Sigmoid colon (tissue), 4 donors: ENCODE measurements at regions not wholly inside any gene's neighbourhood (a gene's known extent, or its start where the extent isn't known, plus 50 kb on each side); places are given as distances from the start of the nearest gene placed in this dataset.
"Not testable (repeated sequence)": the region's sequence is repeated elsewhere in the genome, so short reads cannot be mapped to it uniquely, and the experiment has no call there.

ENCODE experiments used
- EP300 ChIP-seq, 4 donors: sonication (generic); formaldehyde crosslinking; IDR thresholded peaks; one replicate each; pipeline ENCODE4 v1.6.1; 2017; ENCODE audit warnings: antibody characterized with exemption in 4 of 4
- TF ChIP-seq, protein P1 (sequence below), 4 experiments: fragments of 450-650 bp in 3 of 4; fragments of 200-600 bp in 1 of 4; IDR thresholded peaks; one replicate each; pipeline ENCODE4 v1.5.1; 2016 to 2019; ENCODE audit warnings: antibody characterized with exemption in 4 of 4, mild to moderate bottlenecking in 3 of 4, moderate library complexity in 2 of 4

DNA sequence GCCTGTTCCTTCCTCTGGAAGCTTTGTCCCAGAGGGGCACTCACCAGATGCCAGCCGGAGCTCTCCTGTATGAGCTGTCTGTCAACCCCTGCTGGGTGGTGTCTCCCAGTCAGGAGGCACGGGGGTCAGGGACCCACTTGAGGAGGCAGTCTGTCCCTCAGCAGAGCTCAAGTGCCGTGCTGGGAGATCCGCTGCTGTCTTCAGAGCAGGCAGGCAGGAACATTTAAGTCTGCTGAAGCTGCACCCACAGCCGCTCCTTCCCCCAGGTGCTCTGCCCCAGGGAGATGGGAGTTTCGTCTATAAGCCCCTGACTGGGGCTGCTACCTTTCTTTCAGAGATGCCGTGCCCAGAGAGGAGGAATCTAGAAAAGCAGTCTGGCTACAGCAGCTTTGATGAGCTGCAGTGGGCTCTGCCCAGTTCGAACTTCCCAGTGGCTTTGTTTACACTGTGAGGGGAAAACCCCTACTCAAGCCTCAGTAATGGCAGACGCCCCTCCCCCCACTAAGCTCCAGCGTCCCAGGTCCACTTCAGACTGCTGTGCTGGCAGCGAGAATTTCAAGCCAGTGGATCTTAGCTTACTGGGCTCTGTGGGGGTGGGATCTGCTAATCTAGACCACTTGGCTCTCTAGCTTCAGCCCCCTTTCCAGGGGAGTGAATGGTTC lies 61.5 kb upstream of the PRNP start:
- TF ChIP-seq, protein P1, sequence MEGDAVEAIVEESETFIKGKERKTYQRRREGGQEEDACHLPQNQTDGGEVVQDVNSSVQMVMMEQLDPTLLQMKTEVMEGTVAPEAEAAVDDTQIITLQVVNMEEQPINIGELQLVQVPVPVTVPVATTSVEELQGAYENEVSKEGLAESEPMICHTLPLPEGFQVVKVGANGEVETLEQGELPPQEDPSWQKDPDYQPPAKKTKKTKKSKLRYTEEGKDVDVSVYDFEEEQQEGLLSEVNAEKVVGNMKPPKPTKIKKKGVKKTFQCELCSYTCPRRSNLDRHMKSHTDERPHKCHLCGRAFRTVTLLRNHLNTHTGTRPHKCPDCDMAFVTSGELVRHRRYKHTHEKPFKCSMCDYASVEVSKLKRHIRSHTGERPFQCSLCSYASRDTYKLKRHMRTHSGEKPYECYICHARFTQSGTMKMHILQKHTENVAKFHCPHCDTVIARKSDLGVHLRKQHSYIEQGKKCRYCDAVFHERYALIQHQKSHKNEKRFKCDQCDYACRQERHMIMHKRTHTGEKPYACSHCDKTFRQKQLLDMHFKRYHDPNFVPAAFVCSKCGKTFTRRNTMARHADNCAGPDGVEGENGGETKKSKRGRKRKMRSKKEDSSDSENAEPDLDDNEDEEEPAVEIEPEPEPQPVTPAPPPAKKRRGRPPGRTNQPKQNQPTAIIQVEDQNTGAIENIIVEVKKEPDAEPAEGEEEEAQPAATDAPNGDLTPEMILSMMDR (IDR thresholded peaks at IDR 0.05): not testable (repeated sequence)
- not testable (repeated sequence) for TF ChIP-seq EP300 (IDR thresholded peaks at IDR 0.05)
